Kidney epithelial cell (primary cell): ENCODE measurements at regions not wholly inside any gene's neighbourhood (a gene's known extent, or its start where the extent isn't known, plus 50 kb on each side); places are given as distances from the start of the nearest gene placed in this dataset.

Experiments used
- DNase-seq: peaks from one replicate; pipeline ENCODE4 v3.0.0-alpha.2; 2010; ENCODE audit warnings: low read depth
- H3K27me3 ChIP-seq: 2 replicates; pipeline ENCODE4 v1.6.0; 2011; ENCODE audit warnings: low read length; ENCODE audit not compliant: control insufficient read depth, insufficient read depth
- H3K36me3 ChIP-seq: 2 replicates; pipeline ENCODE4 v1.5.1; 2011; ENCODE audit warnings: low read length; ENCODE audit not compliant: control insufficient read depth, insufficient read depth
- H3K4me3 ChIP-seq: 2 replicates; pipeline ENCODE4 v1.5.1; 2011; ENCODE audit warnings: low read depth, mild to moderate bottlenecking, control low read depth, low read length
- CTCF ChIP-seq: IDR thresholded peaks from 2 replicates; pipeline ENCODE4 v1.5.1; 2011; ENCODE audit warnings: mild to moderate bottlenecking, moderate library complexity, low read length, control low read depth, inconsistent platforms; ENCODE audit not compliant: insufficient read depth, poor library complexity, severe bottlenecking

GRCh38 chr14:66237741-66238140 lies 248.4 kb upstream of the CCDC196 start:
- Histone ChIP-seq H3K4me3 (no peak overlapping the region), H3K27me3 (no peaks in the 10 kb centered on the region), H3K36me3 (no peaks in the 10 kb centered on the region)
- DNase-seq, result no peak
- TF ChIP-seq CTCF, result no peak

- TF ChIP-seq CTCF, result no peak
- no peaks in the 10 kb centered on the region for H3K27me3 ChIP-seq
- H3K36me3 ChIP-seq, result no peaks in the 10 kb centered on the region
- DNase-seq, result no peak
- H3K4me3 ChIP-seq, result no peak overlapping the region
Observed at GRCh38 chr14:66238969-66239368, 247.2 kb upstream of the CCDC196 start.

GRCh38 chr14:66239589-66239988 lies 246.6 kb upstream of the CCDC196 start:
- TF ChIP-seq CTCF, result no peak
- Histone ChIP-seq H3K4me3 (no peak overlapping the region), H3K36me3 (no peaks in the 10 kb centered on the region), H3K27me3 (no peaks in the 10 kb centered on the region)
- DNase-seq, result no peak

- no peak for TF ChIP-seq CTCF
Observed at GRCh38 chr14:66240105-66240504, 246.1 kb upstream of the CCDC196 start.

GRCh38 chr14:66242001-66242400 lies 244.2 kb upstream of the CCDC196 start:
- no peak for DNase-seq
- no peaks in the 10 kb centered on the region for H3K36me3 ChIP-seq
- no peaks in the 10 kb centered on the region for H3K27me3 ChIP-seq
- no peak overlapping the region for H3K4me3 ChIP-seq
- TF ChIP-seq CTCF, result no peak

More at GRCh38 chr14:66240105-66240504, 246.1 kb upstream of the CCDC196 start:
- Histone ChIP-seq H3K4me3 (no peak overlapping the region), H3K36me3 (no peaks in the 10 kb centered on the region), H3K27me3 (no peaks in the 10 kb centered on the region)
- DNase-seq, result no peak

GRCh38 chr14:66244834-66245233 lies 241.3 kb upstream of the CCDC196 start:
- no peak for DNase-seq
- Histone ChIP-seq H3K4me3 (no peak overlapping the region), H3K27me3 (no peaks in the 10 kb centered on the region), H3K36me3 (no peaks in the 10 kb centered on the region)
- no peak for TF ChIP-seq CTCF
